K562 (cell line): ENCODE measurements at regions not wholly inside any gene's neighbourhood (a gene's known extent, or its start where the extent isn't known, plus 50 kb on each side); places are given as distances from the start of the nearest gene placed in this dataset.

Source experiments
- ATAC-seq: fragments of 200-7000 bp; cut with Tn5 transposase; 3 replicates; pipeline ENCODE4 v1.9.1; 2020; ENCODE audit warnings: moderate library complexity
- BruUV-seq: library from RNA; stranded (reverse); fragments of 400-500 nt; replicated peaks from 2 replicates; lab custom pipeline; 2021; lab: Mats Ljungman, UMichigan
- CTCF ChIA-PET: fragments of 300-600 bp; formaldehyde crosslinking; extraction: SDS; loops from one replicate; lab custom pipeline; 2021; ENCODE audit warnings: low intra/inter-chr PET ratio; lab: Yijun Ruan, JAX
- POLR2A ChIA-PET: fragments of 300-600, 350-650 bp; sonication (Branson Sonifier 250); formaldehyde crosslinking; extraction: SDS; loops from one replicate; lab custom pipeline; 2021; ENCODE audit warnings: antibody characterized with exemption, inconsistent platforms; lab: Yijun Ruan, JAX
- DNase-seq, 4 experiments: peaks; one replicate each; pipeline versions ENCODE4 v3.0.0 to v3.0.0-alpha.2; 2011 to 2018; ENCODE audit warnings: low spot score in 3 of 4, mixed read lengths in 3 of 4; ENCODE audit errors: extremely low read depth in 1 of 4
- FAIRE-seq: peaks from 2 replicates; lab custom pipeline; 2011; peaks lifted over from hg19 to GRCh38; lab: Jason Lieb, UNC
- H2AFZ ChIP-seq: 2 replicates; pipeline ENCODE4 v1.6.0; 2011; ENCODE audit warnings: low read depth, low read length, control low read depth, inconsistent platforms
- H3K27ac ChIP-seq: fragments of 200-600 bp; 3 replicates; pipeline ENCODE4 v1.8.0; 2011; ENCODE audit warnings: low read depth, mild to moderate bottlenecking, control low read depth, inconsistent platforms, low read length, moderate library complexity, mixed read lengths; ENCODE audit errors: extremely low read depth
- H3K27me3 ChIP-seq, 2 experiments: fragments of 300-600 bp in 1 of 2; 2 replicates in 1 of 2; 3 replicates in 1 of 2; pipeline versions ENCODE4 v1.6.0 to v1.8.0; 2011; ENCODE audit warnings: inconsistent platforms in 2 of 2, low read length in 2 of 2, mild to moderate bottlenecking in 1 of 2, mixed read lengths in 1 of 2, moderate library complexity in 1 of 2; ENCODE audit not compliant: control insufficient read depth in 2 of 2, insufficient read depth in 2 of 2
- H3K36me3 ChIP-seq: fragments of 300-600 bp; 3 replicates; pipeline ENCODE4 v1.8.0; 2011; ENCODE audit warnings: mild to moderate bottlenecking, low read length, inconsistent platforms; ENCODE audit not compliant: control insufficient read depth, insufficient read depth
- H3K4me1 ChIP-seq, 2 experiments: fragments of 200-600 bp in 1 of 2; replicated peaks in 1 of 2; 2 replicates in 1 of 2; 3 replicates in 1 of 2; pipeline versions ENCODE4 v1.5.1 to v1.8.0; 2011; ENCODE audit warnings: inconsistent platforms in 2 of 2, low read length in 2 of 2, mild to moderate bottlenecking in 1 of 2, mixed read lengths in 1 of 2, moderate library complexity in 1 of 2; ENCODE audit not compliant: control insufficient read depth in 2 of 2, insufficient read depth in 2 of 2
- H3K4me2 ChIP-seq: 2 replicates; pipeline ENCODE4 v1.6.1; 2011; ENCODE audit warnings: low read length, control low read depth, inconsistent platforms, mixed read lengths; ENCODE audit not compliant: insufficient read depth
- H3K4me3 ChIP-seq: fragments of 200-600 bp; sonication (generic), shearing (Covaris generic); 2 replicates; pipeline ENCODE4 v1.5.1; 2016; ENCODE audit warnings: control low read depth, inconsistent platforms
- H3K79me2 ChIP-seq: fragments of 200-600 bp; 3 replicates; pipeline ENCODE4 v1.8.0; 2011; ENCODE audit warnings: low read length, inconsistent platforms; ENCODE audit not compliant: control insufficient read depth, insufficient read depth
- H3K9ac ChIP-seq, 2 experiments: 2 replicates each; pipeline versions ENCODE4 v1.6.0 to v1.6.1; 2011; ENCODE audit warnings: low read depth in 2 of 2, low read length in 2 of 2, control low read depth in 1 of 2, inconsistent platforms in 1 of 2, mild to moderate bottlenecking in 1 of 2, mixed read lengths in 1 of 2; ENCODE audit not compliant: insufficient read depth in 1 of 2
- H3K9me1 ChIP-seq: one replicate; pipeline ENCODE4 v1.6.0; 2011; ENCODE audit warnings: inconsistent platforms, mild to moderate bottlenecking, low read length, moderate library complexity; ENCODE audit not compliant: control insufficient read depth, insufficient read depth
- H3K9me3 ChIP-seq: replicated peaks from 2 replicates; pipeline ENCODE4 v1.5.1; 2011; ENCODE audit warnings: low read depth, low read length, inconsistent platforms; ENCODE audit not compliant: control insufficient read depth, insufficient read depth
- H4K20me1 ChIP-seq: replicated peaks from 2 replicates; pipeline ENCODE4 v1.6.1; 2011; ENCODE audit warnings: low read length, inconsistent platforms, mixed read lengths; ENCODE audit not compliant: control insufficient read depth, insufficient read depth
- FOXJ2 ChIP-seq: fragments of 200-800 bp; sonication (Bioruptor generic); IDR thresholded peaks from 2 replicates; pipeline ENCODE4 v1.6.1; 2016; ENCODE audit warnings: missing genetic modification characterization, missing compliant biosample characterization
- ILF3 ChIP-seq: fragments of 450-650 bp; IDR thresholded peaks from 2 replicates; pipeline ENCODE4 v1.6.1; 2018; ENCODE audit warnings: antibody characterized with exemption, mild to moderate bottlenecking, moderate library complexity, borderline replicate concordance
- KAT8 ChIP-seq: fragments of 450-650 bp; IDR thresholded peaks from 2 replicates; pipeline ENCODE4 v1.6.1; 2016; ENCODE audit warnings: low read depth, mild to moderate bottlenecking
- RNF2 ChIP-seq: sonication (generic); IDR thresholded peaks from 2 replicates; pipeline ENCODE4 v1.6.1; 2016
- SETDB1 ChIP-seq: IDR thresholded peaks from one replicate; pipeline ENCODE4 v1.6.1; 2012; ENCODE audit warnings: low read length, control low read depth, inconsistent platforms
- SMC3 ChIP-seq: conservative IDR thresholded peaks from 2 replicates; pipeline ENCODE4 v1.6.1; 2011; ENCODE audit warnings: low read depth, low read length, improper control_type of control experiment; ENCODE audit not compliant: insufficient read depth
- SRSF1 ChIP-seq: fragments of 200-400 bp; formaldehyde crosslinking; IDR thresholded peaks from 2 replicates; pipeline ENCODE4 v1.6.1; 2017; ENCODE audit warnings: mild to moderate bottlenecking, low read depth, low read length, moderate library complexity
- TAF7 ChIP-seq: fragments of 450-650 bp; IDR thresholded peaks from 2 replicates; pipeline ENCODE4 v1.6.1; 2016; ENCODE audit warnings: missing genetic modification characterization, missing compliant biosample characterization
- TEAD4 ChIP-seq, 2 experiments: sonication (generic) in 1 of 2; formaldehyde crosslinking in 1 of 2; IDR thresholded peaks; 2 replicates each; pipeline versions ENCODE4 v1.6.1 to v1.8.0; 2012 to 2022; ENCODE audit warnings: borderline replicate concordance in 1 of 2, inconsistent platforms in 1 of 2, low read length in 1 of 2, mild to moderate bottlenecking in 1 of 2, missing genetic modification reagents in 1 of 2
- U2AF1 ChIP-seq: fragments of 200-400 bp; formaldehyde crosslinking; optimal IDR thresholded peaks from 2 replicates; pipeline ENCODE3; 2017; ENCODE audit warnings: mild to moderate bottlenecking, low read depth, low read length, moderate library complexity
- ZBTB17 ChIP-seq: fragments of 450-650 bp; formaldehyde crosslinking; IDR thresholded peaks from 2 replicates; pipeline ENCODE4 v1.4.0; 2020; ENCODE audit warnings: mild to moderate bottlenecking
- ZNF134 ChIP-seq: fragments of 250-450 bp; sonication (Bioruptor Pico); conservative IDR thresholded peaks from 2 replicates; pipeline ENCODE4 v1.4.0; 2020
- ZNF316 ChIP-seq: fragments of 450-650 bp; IDR thresholded peaks from 2 replicates; pipeline ENCODE4 v1.6.1; 2016
- ZNF764 ChIP-seq: fragments of 250-450 bp; sonication (Bioruptor Pico); IDR thresholded peaks from 2 replicates; pipeline ENCODE4 v1.4.0; 2020; ENCODE audit warnings: low read depth, mild to moderate bottlenecking, moderate library complexity
- WGBS: fragments of 100-300 bp; shearing (Covaris generic); methylation state at CpG from one replicate; pipeline ENCODE4 v1.1.6; 2016; ENCODE audit warnings: low coverage, mixed read lengths; ENCODE audit not compliant: insufficient coverage; ENCODE audit errors: missing lambda C conversion rate; 5-methylcytosine and 5-hydroxymethylcytosine counted together
- in situ Hi-C: fragments of 300-500 bp; cut with MboI; formaldehyde crosslinking; loops from 4 replicates; pipeline ENCODE4 v1.15.0; 2018; ENCODE audit warnings: inconsistent platforms, mixed read lengths
- intact Hi-C: fragments of 100-400 bp; cut with micrococcal nuclease; formaldehyde crosslinking; loops from 2 replicates; pipeline ENCODE4 v1.14.2; 2022
- TF ChIP-seq, protein P1 (sequence below): fragments of 250-450 bp; sonication (Bioruptor Pico); IDR thresholded peaks from 2 replicates; pipeline ENCODE4 v1.8.0; 2022; ENCODE audit warnings: moderate library complexity, mild to moderate bottlenecking, inconsistent platforms

DNA sequence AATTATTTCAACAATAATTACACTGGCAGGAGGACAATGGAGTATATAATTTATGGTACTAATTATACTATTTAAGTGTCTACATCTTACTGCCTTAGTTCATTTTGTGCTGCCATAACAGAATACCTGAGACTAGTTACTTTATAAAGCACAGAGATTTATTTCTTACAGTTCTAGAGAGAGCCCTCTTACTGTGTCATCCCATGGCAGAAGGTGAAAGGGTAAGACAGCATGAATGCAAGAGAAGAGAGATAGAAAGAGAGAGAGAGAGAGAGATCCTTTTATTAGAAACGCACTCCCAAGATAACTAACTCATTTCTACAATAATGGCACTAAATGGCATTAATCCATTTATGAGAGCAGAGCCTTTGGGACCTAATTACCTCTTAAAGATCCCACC is 314.7 kb downstream of the EPM2A start:
- in situ Hi-C loops (no loop called here), intact Hi-C loops (no loop called here)
- Histone ChIP-seq H3K27ac (no peak overlapping the region), H3K4me1 (no peaks in the 10 kb centered on the region), H3K9ac (no peak overlapping the region), H2AFZ (no peak overlapping the region), H3K4me2 (no peak overlapping the region), H4K20me1 (no peaks in the 10 kb centered on the region), H3K27me3 (no peaks in the 10 kb centered on the region), H3K9me1 (no peaks in the 10 kb centered on the region), H3K4me3 (no peak overlapping the region), H3K9me3 (no peaks in the 10 kb centered on the region; the same call in 1 of the 2 replicates), H3K79me2 (no peaks in the 10 kb centered on the region), H3K36me3 (no peaks in the 10 kb centered on the region)
- DNase-seq (no peak), ATAC-seq (no peak), FAIRE-seq (no peak)
- no peak for TF ChIP-seq SETDB1
- TF ChIP-seq FOXJ2: no peak
- TF ChIP-seq TEAD4 (IDR thresholded peaks at IDR 0.05; ENCODE audit: low read length): no peak
- no peak for TF ChIP-seq TEAD4 (CRISPR knock-in tag; IDR thresholded peaks at IDR 0.05; ENCODE audit: borderline replicate concordance)
- TF ChIP-seq SRSF1: no peak
- no peak for TF ChIP-seq ZNF316
- TF ChIP-seq ILF3: no peak
- no peak for TF ChIP-seq TAF7 (tag)
- no peak for TF ChIP-seq SMC3
- TF ChIP-seq ZNF764 (CRISPR knock-in tag): no peak
- no peak for TF ChIP-seq U2AF1
- no peak for TF ChIP-seq ZBTB17 (CRISPR knock-in tag)
- no peak for TF ChIP-seq RNF2
- TF ChIP-seq KAT8: no peak
- no peak for TF ChIP-seq ZNF134 (CRISPR knock-in tag)
- TF ChIP-seq, protein P1, sequence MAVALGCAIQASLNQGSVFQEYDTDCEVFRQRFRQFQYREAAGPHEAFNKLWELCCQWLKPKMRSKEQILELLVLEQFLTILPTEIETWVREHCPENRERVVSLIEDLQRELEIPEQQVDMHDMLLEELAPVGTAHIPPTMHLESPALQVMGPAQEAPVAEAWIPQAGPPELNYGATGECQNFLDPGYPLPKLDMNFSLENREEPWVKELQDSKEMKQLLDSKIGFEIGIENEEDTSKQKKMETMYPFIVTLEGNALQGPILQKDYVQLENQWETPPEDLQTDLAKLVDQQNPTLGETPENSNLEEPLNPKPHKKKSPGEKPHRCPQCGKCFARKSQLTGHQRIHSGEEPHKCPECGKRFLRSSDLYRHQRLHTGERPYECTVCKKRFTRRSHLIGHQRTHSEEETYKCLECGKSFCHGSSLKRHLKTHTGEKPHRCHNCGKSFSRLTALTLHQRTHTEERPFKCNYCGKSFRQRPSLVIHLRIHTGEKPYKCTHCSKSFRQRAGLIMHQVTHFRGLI (CRISPR knock-in tag): no peak
- ChIA-PET CTCF (no interaction called here), POLR2A (no interaction called here)
- WGBS: 0% methylated on average over 1 of the region's 1 CpG
- no TSS peak for BruUV-seq
